ENCODE measurements at regions not wholly inside any gene's neighbourhood (a gene's known extent, or its start where the extent isn't known, plus 50 kb on each side); places are given as distances from the start of the nearest gene placed in this dataset.
"Not testable (repeated sequence)": the region's sequence is repeated elsewhere in the genome, so short reads cannot be mapped to it uniquely, and the experiment has no call there.

- not testable (repeated sequence) for DNase-seq (ENCODE audit: extremely low read depth, low read depth)
Observed at GRCh38 chr12:18840997-18841396, 103.1 kb downstream of the CAPZA3 start.

- DNase-seq (ENCODE audit: extremely low read depth, low read depth) = no peak
Observed at GRCh38 chr12:18849080-18849479, 111.2 kb downstream of the CAPZA3 start.

GRCh38 chr12:18849761-18850160, 111.8 kb downstream of the CAPZA3 start:
- no peak for DNase-seq (ENCODE audit: extremely low read depth, low read depth)

- DNase-seq (ENCODE audit: extremely low read depth, low read depth) = no peak
Observed at GRCh38 chr12:18850752-18851151, 112.8 kb downstream of the CAPZA3 start.

GRCh38 chr12:18851271-18851670, 113.4 kb downstream of the CAPZA3 start:
- no peak for DNase-seq (ENCODE audit: extremely low read depth, low read depth)

- no peak for DNase-seq (ENCODE audit: extremely low read depth, low read depth)
Observed at GRCh38 chr12:18853570-18854366, 115.8 kb downstream of the CAPZA3 start.

- no peak for DNase-seq (ENCODE audit: extremely low read depth, low read depth)
Observed at GRCh38 chr12:18857656-18858055, 119.7 kb downstream of the CAPZA3 start.

GRCh38 chr12:18859400-18859799, 121.5 kb downstream of the CAPZA3 start:
- no peak for DNase-seq (ENCODE audit: extremely low read depth, low read depth)

GRCh38 chr12:18861287-18861858, 123.5 kb downstream of the CAPZA3 start:
- peak; percentile 33 for DNase-seq (ENCODE audit: extremely low read depth, low read depth)

- no peak for DNase-seq (ENCODE audit: extremely low read depth, low read depth)
Observed at GRCh38 chr12:18863769-18864500, 126.0 kb downstream of the CAPZA3 start.

GRCh38 chr12:18864900-18865561, 127.1 kb downstream of the CAPZA3 start:
- no peak for DNase-seq (ENCODE audit: extremely low read depth, low read depth)

GRCh38 chr12:18868717-18869116, 130.8 kb downstream of the CAPZA3 start:
- DNase-seq (ENCODE audit: extremely low read depth, low read depth) = no peak

- no peak for DNase-seq (ENCODE audit: extremely low read depth, low read depth)
Observed at GRCh38 chr12:18872770-18873169, 134.9 kb downstream of the CAPZA3 start.

- no peak for DNase-seq (ENCODE audit: extremely low read depth, low read depth)
Observed at GRCh38 chr12:18878676-18879180, 140.8 kb downstream of the CAPZA3 start.

- no peak for DNase-seq (ENCODE audit: extremely low read depth, low read depth)
Observed at GRCh38 chr12:18882690-18883089, 144.8 kb downstream of the CAPZA3 start.

- no peak for DNase-seq (ENCODE audit: extremely low read depth, low read depth)
Observed at GRCh38 chr12:18886962-18887361, 149.0 kb downstream of the CAPZA3 start.

- DNase-seq (ENCODE audit: extremely low read depth, low read depth) = no peak
Observed at GRCh38 chr12:18887368-18887767, 149.4 kb downstream of the CAPZA3 start.

GRCh38 chr12:18888047-18888446, 150.1 kb downstream of the CAPZA3 start:
- no peak for DNase-seq (ENCODE audit: extremely low read depth, low read depth)

- DNase-seq (ENCODE audit: extremely low read depth, low read depth) = not testable (repeated sequence)
Observed at GRCh38 chr12:18890621-18891020, 152.7 kb downstream of the CAPZA3 start.

- DNase-seq (ENCODE audit: extremely low read depth, low read depth) = no peak
Observed at GRCh38 chr12:18895540-18895939, 157.6 kb downstream of the CAPZA3 start.

- no peak for DNase-seq (ENCODE audit: extremely low read depth, low read depth)
Observed at GRCh38 chr12:18895946-18896345, 158.0 kb downstream of the CAPZA3 start.
